ENCODE measurements at regions not wholly inside any gene's neighbourhood (a gene's known extent, or its start where the extent isn't known, plus 50 kb on each side); places are given as distances from the start of the nearest gene placed in this dataset.
"Not testable (repeated sequence)": the region's sequence is repeated elsewhere in the genome, so short reads cannot be mapped to it uniquely, and the experiment has no call there.

DNA sequence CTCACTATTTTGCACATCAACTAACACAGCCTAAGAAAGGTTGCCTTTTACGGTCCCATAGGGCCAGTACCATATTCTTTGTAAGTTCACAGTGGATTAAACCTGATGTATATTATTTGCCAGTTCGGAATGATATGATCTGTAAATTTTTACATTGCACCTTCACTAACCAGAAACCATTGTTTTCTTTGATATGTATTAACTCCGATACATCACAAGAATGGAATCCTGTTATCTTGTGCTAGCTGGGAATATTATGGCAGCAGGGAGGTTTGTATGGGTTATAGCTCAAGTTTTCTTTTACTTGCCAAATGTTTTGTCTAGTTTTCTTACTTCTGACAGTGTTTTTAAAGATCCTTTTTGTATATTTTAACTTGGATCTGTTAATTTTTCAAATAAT is 51.4 kb upstream of the S1PR1 start:
- DNase-seq (ENCODE audit: low spot score), result no peak

DNA sequence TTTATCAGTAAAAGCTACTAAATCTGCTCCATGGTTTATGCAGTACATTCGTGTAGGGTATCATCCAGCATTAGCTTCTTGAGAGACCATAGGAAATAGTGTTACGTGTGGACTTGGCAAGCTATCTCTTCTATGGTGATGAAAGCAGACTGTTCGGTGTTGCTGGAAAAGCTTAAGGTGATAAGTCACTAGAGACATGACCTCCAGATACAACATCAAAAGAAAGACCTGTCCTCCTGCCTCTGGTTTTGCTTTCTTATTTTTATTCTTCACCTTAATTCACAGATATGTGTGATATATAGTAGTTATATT is 53.5 kb upstream of the S1PR1 start:
- DNase-seq (ENCODE audit: low spot score), result no peak

DNA sequence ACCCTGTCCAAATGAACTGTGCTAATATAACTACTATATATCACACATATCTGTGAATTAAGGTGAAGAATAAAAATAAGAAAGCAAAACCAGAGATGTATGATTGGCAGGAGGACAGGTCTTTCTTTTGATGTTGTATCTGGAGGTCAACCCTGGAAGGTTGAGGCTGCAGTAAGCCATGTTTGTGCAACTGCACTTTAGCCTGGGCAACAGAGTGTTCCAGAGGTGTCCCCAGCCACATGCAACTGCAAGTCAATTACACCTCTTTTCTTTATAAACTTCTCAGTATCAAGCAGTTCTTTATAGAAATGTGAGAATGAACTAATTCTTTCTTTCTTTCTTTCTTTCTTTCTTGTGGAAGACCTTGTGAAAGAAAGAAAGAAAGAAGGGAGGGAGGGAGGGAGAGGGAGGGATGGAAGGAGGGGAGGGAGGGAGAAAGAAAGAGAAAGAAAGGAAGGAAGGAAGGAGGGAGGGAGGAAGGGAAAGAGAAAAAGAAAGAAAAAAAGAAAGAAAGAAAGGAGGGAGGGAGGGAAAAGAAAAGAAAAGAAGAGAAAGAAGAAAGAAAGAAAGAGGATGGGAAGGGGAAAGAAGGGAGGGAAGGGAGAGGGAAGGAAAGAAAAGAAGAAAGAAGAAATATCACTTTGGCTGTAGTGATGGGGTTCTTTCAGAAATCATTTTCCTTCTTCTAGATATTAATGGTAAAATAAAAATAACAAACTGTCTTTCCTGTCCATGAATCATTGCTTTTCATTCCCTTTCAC is 54.0 kb upstream of the S1PR1 start:
- no peak for DNase-seq (ENCODE audit: low spot score)

DNA sequence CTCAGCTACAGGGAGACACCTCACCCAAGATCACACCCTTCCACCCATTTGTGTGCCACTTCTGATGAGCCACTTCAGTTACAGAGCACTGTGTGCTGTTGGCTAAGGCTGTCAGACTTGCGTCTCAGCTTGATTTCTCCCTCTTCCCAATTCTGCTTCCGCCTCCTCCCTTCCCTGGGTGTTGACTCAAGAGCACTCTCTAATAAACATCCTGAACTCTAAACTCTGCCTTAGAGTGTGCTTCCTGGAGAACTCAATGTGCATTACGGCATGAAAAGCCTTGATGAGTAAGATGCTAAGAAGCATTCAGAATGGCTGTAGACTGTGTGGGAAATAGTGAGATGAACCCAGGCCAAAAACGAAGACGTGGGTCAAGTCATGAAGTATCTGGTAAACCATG is 54.9 kb upstream of the S1PR1 start:
- no peak for DNase-seq (ENCODE audit: low spot score)

DNA sequence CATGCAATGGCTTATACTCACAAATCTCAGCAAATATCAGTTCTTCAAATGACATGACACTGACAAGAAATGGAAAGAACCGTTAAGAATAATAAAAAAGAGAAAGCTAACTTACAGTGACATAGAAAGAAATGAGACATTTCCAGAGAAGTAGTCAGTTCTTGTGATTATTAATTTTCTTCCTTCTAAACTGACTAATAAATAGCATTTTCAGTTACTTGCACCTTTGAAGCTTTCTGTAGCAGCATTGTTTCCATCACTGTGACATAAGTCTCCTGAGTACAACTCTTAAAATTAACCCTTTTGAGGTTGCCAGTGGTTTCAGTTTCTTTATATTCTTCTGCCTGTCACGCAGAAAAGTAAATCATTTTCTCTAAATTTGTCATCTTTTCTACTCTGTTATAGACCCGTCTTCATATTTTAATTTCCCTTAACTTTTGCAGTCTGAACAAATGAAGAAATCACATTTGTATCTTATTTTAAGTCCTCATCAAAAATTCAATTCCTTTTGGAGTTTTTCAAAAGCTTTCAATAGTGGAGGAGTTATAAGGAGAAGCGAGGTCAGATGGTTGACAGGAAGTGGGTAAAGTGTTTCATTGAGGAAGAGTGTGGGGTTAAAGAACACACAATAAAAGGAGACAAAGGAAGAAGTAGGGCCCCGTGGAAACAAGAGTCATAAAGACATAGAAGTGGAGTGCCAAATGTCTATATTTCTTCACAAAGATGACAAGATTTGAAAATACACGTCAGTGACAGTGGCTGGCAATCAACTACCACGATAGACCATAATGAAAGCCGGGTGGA is 57.9 kb upstream of the S1PR1 start:
- no peak for DNase-seq (ENCODE audit: low spot score)

DNA sequence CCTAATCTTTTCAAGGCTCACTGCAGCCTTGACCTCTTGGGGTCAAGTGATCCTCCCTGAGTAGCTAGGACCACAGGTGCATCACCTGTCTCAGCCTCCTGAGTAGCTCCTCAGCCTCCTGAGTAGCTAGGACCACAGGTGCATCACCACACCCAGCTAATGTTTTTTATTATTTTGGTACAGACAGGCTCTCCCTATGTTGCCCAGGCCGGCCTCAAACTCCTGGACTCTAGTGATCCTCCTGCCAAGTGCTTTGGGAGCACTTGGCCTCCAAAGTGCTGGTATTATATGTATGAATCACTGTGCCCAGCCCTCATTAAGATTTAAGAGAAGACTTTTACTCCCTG is 58.5 kb upstream of the S1PR1 start:
- DNase-seq (ENCODE audit: low spot score), result no peak

DNA sequence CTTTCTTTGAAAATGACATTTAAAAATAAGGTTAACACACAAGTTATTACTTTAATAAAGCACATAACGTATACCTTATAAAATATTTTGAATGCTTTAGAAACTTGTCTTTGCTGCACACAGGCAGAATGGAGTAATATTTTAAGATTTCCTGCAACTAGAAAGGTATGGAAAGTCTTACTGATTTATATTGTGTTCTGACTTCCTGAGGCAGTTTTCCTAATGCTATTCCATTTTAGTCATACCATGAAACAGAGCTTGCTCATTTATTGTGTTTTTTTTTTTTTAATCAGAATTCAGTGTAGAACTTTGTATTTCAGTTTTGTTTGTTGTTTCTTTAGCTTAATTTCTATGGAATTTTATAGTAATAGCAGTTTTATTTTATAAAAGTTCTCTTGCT is 60.9 kb upstream of the S1PR1 start:
- no peak for DNase-seq (ENCODE audit: low spot score)

DNA sequence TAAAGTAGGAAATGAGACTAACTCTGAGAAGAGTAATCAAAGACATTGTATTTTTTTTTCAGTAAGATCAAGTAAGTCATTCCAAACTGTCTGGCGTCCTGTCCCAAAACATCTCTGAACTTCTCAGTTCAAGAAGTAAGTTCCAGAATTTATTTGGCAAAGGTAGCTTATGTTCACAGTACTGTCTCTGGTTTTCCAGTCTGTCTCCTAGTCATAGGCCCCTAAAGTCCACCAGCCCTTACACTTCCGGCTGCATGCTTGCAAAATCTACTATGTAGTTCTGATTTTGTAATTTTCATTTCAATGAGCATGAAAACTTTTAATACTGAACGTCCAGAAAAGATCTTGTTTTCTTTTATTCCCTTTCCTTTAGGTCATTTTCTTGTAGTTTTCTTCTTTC is 61.4 kb upstream of the S1PR1 start:
- no peak for DNase-seq (ENCODE audit: low spot score)

DNA sequence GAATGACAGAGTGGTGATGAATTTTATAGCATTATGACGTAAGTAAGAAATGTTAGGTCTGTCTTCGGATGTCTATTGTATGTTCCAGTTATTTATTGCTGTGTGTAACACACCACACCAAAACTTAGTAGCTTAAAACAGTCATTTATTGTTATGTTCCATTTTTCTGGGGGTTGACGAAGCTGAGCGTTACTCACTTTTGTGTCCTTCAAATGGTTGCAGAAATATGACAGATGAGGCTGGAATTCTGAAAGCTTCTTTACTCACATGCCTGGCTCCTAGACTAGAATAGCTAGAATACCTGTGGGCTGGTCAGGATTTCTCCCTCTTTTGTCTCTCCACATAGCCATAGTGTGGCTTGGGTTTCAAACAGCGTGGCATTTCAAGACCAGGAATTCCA is 62.1 kb upstream of the S1PR1 start:
- DNase-seq (ENCODE audit: low spot score), result no peak

DNA sequence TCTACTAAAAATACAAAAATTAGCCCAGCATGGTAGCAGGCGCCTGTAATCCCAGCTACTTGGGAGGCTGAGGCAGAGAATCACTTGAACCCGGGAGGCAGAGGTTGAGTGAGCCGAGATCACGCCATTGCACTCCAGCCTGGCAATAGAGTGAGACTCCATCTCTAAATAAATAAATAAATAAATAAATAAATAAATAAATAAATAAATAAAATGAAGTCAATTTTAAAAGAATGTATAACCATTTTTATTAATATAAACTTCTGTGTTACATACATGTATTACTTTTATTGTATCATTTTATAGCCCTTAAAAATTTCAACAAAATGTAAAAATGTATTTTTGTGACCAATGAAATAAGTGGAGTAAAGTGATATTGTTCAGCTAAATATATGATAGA is 62.5 kb upstream of the S1PR1 start:
- not testable (repeated sequence) for DNase-seq (ENCODE audit: low spot score)

DNA sequence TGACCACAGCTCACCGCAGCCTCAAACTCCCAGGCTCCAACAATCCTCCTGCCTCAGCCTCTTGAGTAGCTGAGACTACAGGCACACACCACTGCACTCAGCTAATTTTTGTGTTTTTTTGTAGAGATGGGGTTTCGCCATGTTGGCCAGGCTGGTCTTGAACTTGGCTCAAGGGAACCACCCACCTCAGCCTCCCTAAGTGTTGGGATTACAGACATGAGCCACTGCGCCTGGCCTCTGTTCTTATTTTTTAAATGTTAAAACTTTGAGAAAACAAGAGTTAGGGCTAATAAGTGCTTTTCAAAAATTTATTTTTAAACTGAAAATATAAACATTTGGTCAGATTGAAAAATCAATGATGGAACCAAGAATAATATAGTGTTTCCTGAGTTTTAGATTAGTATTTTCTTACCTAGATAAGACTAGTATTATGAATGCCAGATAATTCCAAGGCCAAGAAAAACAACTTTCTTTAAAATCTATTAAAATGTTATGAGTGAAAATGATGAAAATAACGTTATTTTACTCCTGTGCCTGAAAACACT is 66.2 kb upstream of the S1PR1 start:
- no peak for DNase-seq (ENCODE audit: low spot score)

DNA sequence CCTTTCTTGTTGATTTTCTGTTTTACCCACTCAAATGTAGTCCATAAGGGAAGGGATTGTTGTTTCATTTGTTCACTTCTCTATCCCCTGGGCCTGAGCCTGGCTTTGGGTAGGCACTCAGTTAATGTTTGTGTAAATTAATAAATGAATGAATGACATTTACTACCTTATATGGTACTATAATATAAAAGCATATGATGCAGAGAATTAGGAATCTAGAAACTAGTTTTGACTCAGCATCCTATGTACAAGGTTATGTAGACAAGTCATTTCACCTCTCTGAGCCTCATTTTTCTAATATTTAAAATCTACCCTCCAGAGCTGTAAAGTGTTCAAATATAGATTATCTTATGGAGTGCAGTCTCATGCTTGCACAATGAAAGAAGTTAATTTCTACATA is 68.9 kb upstream of the S1PR1 start:
- no peak for DNase-seq (ENCODE audit: low spot score)

DNA sequence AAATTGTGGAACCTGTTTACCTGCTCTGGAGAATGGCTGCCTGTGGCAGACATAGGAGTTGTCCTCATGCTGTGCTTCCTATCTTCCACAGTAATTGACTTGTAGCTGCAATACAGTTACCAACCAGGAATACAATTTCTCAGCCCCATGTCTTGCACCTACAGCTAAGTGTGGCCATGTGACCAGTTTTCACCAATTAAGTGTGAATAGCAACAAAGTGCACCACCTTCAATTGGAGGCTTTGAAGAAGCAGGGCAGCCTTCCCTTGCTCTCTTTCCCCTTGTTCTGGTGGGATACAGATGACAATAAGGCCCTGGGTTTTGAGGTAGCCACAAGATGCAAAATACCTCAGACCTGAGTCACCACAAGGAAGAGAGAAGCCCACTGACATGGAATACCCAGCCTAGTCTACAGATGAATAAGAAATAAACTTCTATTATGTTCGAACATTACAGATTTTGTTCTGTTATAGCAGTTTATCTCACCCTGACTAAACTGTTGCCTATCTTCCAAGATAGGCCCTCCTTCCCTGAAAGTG is 70.2 kb upstream of the S1PR1 start:
- no peak for DNase-seq (ENCODE audit: low spot score)

DNA sequence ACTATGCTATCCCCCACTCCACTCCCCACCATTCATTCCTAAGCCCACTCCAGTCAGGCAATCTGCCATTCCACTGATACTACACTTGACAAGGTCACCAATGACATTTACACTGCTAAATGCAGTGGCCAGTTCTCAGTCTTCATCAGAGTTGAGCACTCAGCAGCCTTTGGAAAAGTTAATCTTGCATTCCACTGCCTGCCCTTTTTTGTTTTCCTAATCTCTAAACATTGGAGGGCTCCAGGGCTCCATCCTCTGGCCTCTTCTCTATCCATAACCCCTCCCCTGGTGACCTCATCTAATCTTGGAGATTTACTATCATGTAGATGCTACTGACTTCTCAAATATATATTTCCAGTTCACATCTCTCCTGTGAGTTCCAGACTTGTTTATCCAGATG is 70.9 kb upstream of the S1PR1 start:
- no peak for DNase-seq (ENCODE audit: low spot score)

DNA sequence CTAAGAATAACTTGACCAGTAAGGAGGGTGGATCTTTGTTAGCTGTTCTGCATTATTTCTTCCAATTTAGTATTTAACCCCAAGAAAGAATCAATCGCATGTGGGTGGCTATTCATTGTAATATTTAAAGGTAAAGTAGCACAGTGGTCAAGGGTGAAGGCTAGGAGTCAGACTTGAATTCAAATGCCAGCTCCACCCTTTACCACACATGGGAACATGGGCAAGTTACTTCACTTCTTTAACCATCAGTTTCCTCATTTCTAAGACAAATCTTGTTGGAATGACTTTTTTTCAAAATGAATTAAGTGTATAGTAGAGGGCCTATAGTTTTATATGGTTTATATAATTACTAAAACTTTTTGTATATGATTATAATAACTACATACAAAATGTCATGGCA is 71.3 kb upstream of the S1PR1 start:
- no peak for DNase-seq (ENCODE audit: low spot score)

DNA sequence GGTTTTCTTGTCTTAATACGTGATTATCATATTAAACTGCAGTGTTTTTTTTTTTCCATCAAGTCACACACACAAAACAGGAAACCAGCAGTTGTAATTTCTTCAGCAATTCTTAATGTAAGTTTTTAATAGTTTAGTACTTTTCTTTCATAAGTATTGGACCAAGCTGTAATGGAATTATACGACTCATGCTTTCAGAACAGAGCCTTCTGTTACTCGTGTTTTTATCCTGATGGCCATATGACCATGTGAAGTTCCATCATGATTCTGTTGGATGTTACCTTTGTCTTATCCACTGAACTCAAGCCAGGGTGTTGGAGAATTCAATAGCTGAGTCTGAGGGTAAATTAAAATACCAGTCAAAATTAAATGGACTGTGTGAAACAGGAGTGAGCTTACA is 72.0 kb upstream of the S1PR1 start:
- DNase-seq (ENCODE audit: low spot score), result no peak

DNA sequence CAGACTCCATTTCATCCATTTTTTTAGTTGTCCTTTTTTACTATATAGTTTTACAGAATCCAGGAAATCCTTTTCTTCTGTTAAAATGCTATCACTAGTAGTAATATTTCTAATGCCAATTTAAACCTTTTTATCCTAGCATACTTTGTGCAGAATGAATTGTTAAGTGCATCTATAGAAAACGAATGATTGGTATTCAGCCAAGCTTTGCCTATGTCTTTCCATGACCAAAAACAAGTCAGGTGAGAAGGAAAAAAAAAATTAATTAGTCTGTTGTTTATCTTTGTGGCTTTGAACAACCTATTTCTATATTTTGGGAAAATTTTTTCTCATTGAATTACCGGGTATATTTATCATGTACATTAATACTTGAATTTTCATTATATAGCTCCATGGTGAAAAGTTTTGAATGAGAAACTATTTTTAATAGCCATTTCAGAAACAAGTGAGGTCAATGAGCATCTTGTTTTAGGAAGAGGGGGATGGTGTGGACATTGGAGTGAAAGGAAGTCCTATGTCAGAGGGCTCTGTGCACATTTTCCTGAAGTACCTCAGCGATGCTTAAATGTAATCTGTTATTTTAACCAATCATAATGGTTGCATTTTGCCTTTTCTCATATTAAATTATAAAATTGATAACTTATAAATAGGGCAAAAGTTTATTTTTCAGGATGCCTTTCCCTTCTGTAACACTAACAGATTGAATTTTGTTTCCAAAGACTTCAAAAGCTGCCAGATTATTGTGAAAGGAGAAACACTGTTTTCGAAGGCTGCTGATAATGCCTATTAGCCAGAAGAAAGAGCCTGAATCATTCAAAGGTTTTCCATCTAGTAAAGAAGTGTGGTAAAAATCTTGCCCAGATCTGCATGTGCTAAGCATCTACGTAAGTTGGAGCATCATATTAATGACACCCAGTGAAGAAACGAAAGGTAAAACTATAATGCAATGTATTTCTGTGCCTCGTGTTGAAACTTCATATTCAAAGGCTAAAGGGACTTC is 73.8 kb upstream of the S1PR1 start:
- DNase-seq (ENCODE audit: low spot score), result no peak

DNA sequence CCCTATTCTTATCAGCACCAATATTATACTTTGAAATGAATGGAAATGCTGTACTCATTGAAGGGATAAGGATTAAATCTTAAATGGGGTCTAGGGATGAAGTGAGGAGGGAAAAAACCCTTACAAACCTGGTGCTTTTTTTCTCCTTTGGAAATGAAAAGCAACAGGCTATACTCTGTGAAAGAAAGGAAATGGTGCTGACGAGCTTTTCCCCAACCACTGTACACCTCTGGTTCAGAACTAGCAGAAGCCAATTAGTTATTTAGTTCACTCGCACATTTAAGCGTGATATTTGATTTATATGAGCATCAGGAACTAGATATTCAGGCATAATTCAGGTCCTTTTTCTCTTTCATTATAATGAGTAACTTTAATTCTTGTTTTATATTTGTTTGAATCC is 74.5 kb upstream of the S1PR1 start:
- DNase-seq (ENCODE audit: low spot score), result no peak

DNA sequence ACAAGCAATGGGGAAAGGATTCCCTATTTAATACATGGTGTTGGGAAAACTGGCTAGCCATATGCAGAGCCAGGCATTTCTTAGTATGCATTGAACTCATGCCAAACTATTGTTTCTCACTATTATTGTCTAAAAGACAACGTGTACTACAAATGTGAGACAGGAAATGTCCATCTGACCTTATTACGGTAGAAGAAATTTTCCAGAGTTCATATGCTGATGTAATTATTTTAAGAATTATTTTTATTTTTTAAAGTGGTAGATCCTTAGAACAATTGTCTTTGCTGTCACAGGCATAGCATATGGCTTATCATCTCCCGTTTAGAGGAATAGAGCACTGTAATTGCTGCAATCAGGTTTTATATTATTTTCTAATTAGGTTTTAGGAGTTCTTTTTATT is 75.2 kb upstream of the S1PR1 start:
- DNase-seq (ENCODE audit: low spot score), result no peak

DNA sequence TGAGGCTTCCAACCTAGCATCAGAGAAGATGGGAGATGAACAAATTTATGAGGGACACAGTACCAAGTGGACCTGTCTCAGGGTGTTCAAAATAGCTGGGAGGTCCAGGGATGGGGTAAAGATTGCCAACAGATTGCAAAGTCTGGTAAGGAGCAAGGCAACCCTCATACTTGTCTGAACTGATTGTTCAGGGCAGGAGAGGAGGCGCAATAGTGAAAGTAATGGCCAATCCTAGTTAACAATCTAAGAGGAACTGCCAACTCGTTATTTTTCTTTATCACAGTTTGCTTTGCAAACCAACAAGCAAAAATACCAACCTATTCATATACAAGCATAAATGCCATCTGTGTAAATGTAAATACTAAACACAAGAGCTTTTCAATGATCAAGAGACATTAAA is 78.4 kb upstream of the S1PR1 start:
- DNase-seq (ENCODE audit: low spot score), result no peak

DNA sequence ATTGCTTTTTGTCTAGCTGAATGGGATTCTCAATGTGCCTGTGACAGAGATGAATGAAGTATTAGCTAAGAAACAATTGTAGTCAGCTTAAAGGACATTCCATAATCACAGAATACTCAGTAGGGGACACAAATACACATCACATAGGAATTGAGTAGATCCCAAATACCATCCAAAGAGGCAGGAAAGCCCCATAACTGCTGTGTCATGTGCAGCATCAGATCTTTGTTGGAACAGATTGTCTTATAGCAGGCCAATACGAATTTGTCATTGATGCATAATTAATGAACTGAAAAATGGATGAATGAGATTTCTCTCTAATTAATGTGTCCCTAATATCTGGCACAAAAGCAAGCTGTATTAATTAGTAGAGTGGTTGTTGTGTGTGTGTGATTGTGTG is 82.3 kb upstream of the S1PR1 start:
- no peak for DNase-seq (ENCODE audit: low spot score)

DNA sequence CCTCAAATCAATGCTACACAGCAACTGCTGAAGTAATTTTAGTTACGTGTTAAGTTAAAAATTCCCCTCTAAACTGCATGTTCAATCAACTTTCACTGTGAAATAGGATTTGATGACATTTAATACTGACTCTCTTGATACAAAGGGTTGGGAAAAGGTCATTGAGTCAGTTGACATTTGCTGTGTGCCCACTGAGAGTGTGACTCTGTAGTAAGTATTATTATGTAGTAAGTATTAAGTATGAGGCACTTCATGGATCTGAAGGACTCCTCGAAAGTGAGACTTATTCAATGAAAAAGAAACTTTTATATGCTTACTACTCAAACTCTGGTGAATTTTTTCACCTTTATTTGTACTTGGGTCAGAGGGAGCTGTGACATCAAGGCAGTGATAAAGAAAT is 83.1 kb upstream of the S1PR1 start:
- DNase-seq (ENCODE audit: low spot score), result no peak
